GM12873 (cell line): ENCODE measurements at regions not wholly inside any gene's neighbourhood (a gene's known extent, or its start where the extent isn't known, plus 50 kb on each side); places are given as distances from the start of the nearest gene placed in this dataset.

Source experiments
- TF ChIP-seq, protein P1 (sequence below): IDR thresholded peaks from 2 replicates; pipeline ENCODE4 v1.5.1; 2012; ENCODE audit warnings: low read depth, mild to moderate bottlenecking, moderate library complexity, low read length, control low read depth; ENCODE audit not compliant: insufficient read depth; ENCODE audit errors: missing control alignments

- TF ChIP-seq, protein P1, sequence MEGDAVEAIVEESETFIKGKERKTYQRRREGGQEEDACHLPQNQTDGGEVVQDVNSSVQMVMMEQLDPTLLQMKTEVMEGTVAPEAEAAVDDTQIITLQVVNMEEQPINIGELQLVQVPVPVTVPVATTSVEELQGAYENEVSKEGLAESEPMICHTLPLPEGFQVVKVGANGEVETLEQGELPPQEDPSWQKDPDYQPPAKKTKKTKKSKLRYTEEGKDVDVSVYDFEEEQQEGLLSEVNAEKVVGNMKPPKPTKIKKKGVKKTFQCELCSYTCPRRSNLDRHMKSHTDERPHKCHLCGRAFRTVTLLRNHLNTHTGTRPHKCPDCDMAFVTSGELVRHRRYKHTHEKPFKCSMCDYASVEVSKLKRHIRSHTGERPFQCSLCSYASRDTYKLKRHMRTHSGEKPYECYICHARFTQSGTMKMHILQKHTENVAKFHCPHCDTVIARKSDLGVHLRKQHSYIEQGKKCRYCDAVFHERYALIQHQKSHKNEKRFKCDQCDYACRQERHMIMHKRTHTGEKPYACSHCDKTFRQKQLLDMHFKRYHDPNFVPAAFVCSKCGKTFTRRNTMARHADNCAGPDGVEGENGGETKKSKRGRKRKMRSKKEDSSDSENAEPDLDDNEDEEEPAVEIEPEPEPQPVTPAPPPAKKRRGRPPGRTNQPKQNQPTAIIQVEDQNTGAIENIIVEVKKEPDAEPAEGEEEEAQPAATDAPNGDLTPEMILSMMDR, result no peak
These were observed 118.5 kb upstream of the ZFHX3 start for GRCh38 chr16:73166441-73166851.

DNA sequence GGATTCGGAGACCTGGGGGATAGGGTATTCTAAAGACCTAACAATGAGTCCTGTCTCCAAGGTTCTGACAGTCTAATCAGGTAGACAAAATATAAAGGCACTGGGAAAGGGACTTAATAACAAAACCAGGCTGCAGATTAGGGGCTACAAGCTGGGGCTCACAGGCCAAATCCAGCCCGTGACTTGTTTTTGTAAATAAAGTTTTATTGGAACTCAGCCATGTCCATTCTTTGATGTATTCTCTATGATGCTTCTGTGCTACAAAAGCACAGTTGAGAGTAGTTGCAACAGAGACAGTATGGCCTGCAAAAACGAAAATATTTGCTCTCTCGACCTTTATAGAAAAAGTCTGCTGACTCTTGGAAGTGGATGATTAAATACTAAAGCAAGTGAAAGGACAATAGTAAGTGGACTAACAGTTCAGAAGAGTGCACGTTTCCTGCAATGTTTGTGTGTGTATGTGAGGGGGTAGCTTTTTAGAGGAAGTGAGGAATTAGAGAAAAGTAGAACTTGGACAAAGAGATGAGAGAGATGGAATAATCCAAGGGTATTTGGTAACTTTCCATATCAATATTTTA is 115.4 kb upstream of the ZFHX3 start:
- TF ChIP-seq, protein P1, result no peak

GRCh38 chr16:73161977-73162376 is 114.0 kb upstream of the ZFHX3 start:
- TF ChIP-seq, protein P1, result no peak

DNA sequence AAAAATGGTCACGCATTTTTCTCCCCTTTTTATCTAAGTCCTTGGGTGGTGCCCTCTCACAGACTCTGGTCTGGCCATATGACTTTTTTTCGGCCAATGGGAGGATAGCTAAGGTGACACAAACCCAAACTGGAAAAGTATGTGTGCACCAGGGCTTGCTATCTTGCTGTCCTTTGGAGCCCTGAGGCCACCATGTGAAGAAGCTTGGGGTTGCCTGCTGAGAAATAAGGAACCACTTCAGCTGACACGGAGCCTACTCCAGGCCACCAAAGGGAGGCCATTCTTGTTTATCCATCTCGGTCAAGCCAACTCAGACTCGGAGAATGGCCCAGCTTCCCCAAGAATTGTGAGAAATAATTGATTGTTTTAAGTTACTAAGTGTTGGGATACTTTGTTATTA is 111.4 kb upstream of the ZFHX3 start:
- TF ChIP-seq, protein P1, result no peak

DNA sequence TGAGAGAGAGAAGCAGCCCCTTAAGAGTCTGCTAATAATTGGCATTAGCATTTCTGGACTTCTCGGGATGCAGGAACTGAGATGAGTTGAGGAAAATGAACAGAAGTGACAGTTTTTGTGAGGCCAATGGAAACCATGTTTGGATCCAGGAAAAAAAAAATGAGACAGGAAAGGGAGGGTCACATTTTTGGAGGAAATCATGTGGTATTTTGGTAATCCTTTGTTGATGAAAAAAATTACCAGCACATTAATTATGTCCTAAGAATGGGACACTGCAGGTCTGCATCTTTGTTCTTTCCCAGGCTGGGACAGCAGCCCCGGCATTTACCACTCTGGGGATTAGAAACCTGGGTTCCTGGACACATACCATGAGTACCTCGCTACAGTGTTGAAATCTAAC is 109.9 kb upstream of the ZFHX3 start:
- TF ChIP-seq, protein P1, result no peak

- TF ChIP-seq, protein P1, result no peak
These were observed 106.3 kb upstream of the ZFHX3 start for GRCh38 chr16:73154063-73154870.

DNA sequence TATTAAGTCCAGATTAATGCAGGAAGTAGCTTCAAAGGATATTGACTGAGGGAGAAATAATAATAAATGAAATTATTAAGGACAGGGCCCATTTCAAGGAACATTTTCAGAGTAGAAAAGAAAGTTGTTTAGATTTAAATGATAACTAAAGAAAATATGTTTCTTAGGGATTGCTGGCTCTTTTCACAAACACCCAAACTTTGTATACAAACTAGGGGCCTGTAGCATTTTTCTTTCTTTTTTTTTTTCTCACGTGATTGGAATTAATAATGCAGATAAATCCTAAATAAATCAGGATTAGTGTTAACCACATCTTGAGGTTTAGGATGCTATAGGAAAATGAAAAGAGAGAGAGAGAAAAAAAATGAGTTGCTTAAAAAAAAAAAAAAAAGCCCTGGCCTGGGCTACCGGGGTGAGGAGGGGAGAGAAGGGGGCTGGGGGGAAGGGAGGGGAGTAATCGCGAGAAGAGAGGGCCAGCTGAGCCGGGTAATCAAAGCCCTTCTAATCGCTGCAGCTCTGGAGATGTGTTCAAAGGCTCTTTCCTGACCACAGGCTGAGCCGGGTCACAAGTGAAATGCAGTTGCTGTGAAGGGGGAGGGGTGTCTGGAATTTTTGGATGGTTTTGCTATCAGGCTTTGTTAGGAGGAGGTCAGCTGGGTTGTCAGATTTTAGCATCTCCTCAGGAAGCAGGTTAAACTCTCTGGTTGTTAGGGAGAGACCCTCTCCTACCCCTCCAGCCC is 104.6 kb upstream of the ZFHX3 start:
- TF ChIP-seq, protein P1, result no peak
